RCC 7860 (cell line): ENCODE measurements at regions not wholly inside any gene's neighbourhood (a gene's known extent, or its start where the extent isn't known, plus 50 kb on each side); places are given as distances from the start of the nearest gene placed in this dataset.

Source experiments
- DNase-seq: peaks from one replicate; pipeline ENCODE4 v3.0.0-alpha.2; 2015; ENCODE audit warnings: low spot score
- FAIRE-seq: peaks from 2 replicates; lab custom pipeline; 2012; peaks lifted over from hg19 to GRCh38; lab: Jason Lieb, UNC

DNA sequence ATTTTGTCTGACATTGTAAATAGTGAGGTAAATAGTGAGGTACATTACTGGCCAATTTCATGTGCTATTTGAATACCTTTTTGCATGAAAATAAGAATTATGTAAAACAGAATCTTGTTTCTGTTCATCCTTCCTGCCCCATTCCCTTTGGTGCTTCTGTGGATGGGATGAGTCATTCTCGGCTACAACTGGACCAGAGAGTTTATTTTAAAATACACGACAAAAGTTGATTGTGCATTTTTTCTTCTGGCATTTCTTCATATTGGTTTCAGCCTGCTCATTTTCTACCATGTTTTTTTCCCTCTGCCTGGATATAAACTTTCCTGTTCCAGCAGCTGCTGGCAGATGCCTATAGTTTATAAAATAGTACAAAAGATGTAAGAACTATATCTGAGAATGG lies 107.5 kb downstream of the CYSLTR2 start:
- DNase-seq (no peak), FAIRE-seq (no peak)

- FAIRE-seq = peak; percentile 72
- DNase-seq = peak; percentile 81
Observed at GRCh38 chr13:48769107-48769704, 115.5 kb downstream of the CYSLTR2 start.

DNA sequence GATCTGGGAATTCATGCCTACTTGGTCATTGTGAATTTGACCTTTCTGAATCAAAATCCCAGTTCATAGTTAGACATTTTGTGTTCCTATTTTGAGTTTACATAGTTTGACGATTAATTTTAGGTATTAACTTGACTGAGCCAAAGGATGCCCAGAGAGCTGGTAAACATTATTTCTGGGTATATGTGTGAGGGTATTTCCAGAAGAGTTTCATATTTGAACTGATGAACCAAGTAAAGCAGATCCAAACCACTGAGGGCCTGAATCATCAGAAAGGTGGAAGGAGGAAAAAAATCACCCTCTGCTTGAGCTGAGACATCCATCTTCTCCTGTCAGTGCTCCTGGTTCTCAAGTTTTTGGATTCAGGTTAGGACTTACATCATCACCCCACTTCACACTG lies 116.6 kb downstream of the CYSLTR2 start:
- FAIRE-seq (no peak), DNase-seq (no peak)

DNA sequence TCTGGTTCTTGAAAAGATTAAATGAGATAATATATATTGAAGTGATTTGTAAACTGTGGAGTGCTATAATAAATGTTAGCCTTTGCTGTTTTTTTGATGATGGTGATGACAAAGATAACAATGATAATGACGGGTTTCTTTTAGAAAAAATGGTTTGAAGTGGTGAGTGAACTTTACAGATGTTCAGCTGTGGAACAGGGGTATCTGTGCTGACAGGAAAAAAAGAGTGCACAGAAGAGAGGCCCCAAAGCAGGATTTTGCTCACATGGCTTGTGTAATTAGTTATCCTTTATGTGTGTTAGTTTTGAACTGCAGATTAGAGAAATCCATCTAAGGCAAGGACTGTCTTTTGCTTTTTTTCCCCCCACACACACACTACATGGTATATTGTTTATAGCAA lies 119.2 kb downstream of the CYSLTR2 start:
- DNase-seq (no peak), FAIRE-seq (no peak)

DNA sequence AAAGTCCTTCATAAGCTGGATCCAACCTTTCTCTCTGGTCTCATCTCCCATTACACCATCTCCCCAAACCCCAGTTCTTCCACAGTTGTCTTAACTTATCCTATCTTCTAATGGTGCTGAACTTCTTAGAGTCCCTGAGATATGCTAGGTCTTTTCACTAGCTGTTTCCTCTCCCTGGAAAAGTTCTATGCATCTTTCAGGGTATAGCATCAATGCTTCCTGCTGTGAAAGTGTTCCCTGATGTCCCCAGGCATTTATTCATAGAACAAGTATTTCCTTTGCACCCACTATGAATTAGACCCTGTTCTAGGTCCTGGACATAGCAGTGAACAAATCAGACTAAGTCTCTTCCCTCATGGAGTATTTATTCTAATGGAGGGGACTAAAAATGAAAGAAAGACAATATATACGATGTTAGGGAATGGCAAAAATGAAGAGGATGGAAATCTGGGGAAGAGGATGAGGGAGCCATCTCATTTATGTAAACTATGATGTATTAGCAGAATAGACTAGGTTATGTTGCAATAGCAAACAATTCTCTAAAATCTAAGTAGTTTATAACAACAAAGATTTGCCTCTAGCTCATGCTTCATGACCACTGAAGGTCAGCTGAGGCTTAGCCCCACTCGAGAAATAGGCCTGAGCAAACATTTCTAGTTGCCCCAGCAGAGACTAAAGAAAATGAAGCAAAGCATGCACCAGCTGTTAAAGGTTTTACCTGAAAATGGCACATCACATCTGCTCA lies 120.0 kb downstream of the CYSLTR2 start:
- FAIRE-seq = no peak
- DNase-seq = no peak

DNA sequence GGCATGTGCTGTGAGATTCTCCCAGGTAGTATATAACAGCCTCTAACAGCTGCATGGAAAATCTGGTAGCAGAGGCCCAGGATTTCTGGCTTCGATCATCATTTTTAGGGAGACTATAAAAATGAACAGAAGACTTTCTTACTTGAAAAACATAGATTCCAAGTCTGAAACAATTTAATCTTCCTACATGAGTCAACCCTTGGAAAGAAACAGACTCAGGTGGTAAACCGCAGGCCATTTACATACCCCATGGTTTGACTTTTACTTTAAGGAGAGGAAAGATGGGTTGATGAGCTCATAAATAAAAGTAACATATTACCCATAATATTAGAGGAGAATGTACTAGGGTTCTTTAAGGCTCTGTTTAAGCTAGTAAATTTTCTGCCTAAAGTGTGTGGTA lies 121.6 kb downstream of the CYSLTR2 start:
- FAIRE-seq (no peak), DNase-seq (peak; percentile 63)

DNA sequence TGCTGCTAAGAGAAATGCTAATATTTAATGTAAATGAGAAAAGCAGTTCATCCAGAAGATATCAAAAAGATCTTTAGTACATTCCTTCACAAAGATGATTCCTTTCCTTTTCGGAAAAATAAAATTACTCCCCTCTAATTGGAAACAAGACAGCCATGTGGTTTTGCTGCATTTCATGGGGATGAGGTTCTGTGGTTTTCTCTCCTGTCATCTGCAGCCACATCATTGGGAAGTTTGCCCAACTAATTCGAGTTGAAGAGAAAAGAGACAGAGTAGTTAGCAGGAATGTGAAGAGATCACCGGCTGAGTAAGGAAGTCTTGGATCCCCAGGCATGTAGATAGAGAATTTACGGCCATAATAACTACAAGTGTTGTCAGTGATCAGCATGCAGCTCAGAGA lies 122.1 kb downstream of the CYSLTR2 start:
- FAIRE-seq (peak; percentile 97), DNase-seq (peak; percentile 92)

GRCh38 chr13:48776401-48776800 lies 122.7 kb downstream of the CYSLTR2 start:
- no peak for DNase-seq

GRCh38 chr13:48778610-48779009 lies 124.9 kb downstream of the CYSLTR2 start:
- DNase-seq = no peak
- FAIRE-seq = no peak

More at GRCh38 chr13:48776401-48776800, 122.7 kb downstream of the CYSLTR2 start:
- no peak for FAIRE-seq

- DNase-seq (no peak), FAIRE-seq (no peak)
Observed at GRCh38 chr13:48780713-48781341, 127.1 kb downstream of the CYSLTR2 start.

GRCh38 chr13:48782429-48782840 lies 128.7 kb downstream of the CYSLTR2 start:
- no peak for DNase-seq
- FAIRE-seq = no peak

- no peak for DNase-seq
- FAIRE-seq = no peak
Observed at GRCh38 chr13:48783181-48783630, 129.5 kb downstream of the CYSLTR2 start.

GRCh38 chr13:48783695-48784230 lies 130.0 kb downstream of the CYSLTR2 start:
- FAIRE-seq (no peak), DNase-seq (no peak)

GRCh38 chr13:48784916-48785548 lies 131.3 kb downstream of the CYSLTR2 start:
- FAIRE-seq = no peak

DNA sequence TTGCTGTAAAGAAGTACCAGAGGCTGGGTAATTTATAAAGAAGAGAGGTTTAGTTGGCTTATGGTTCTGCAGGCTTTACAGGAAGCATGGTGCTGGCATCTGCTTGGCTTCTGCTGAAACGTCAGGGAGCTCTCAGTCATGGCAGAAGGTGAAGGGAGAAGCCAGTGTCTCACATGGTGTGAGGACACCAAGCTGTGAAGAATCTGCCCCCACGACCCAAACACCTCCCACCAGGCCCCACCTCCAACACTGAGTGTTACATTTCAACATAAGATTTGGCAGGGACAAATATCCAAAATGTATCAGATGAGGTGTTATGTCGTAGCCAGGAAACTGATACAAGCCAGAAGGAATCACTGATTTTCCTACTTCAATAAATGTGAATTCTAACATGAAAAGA lies 136.5 kb downstream of the CYSLTR2 start:
- no peak for FAIRE-seq
- DNase-seq = no peak

More at GRCh38 chr13:48784916-48785548, 131.3 kb downstream of the CYSLTR2 start:
- DNase-seq = no peak

DNA sequence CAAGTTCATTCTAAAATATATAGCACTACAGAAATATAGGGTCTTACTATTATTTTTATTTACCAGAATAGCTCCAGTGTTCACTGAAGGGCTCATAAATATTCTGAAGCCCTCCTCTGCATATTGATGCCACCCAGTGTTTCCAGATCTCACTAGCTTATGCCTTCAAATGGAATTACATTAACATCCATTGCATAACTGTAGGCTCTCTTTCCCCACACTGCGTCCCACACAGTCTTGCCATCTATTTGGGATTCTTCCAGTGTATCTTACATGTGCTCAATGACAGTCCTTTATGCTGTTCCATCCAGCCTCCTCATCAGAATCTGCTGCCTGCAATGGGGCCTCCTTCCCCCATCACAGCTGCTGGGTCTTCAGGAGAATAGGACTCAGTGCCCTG lies 137.2 kb downstream of the CYSLTR2 start:
- no peak for FAIRE-seq

DNA sequence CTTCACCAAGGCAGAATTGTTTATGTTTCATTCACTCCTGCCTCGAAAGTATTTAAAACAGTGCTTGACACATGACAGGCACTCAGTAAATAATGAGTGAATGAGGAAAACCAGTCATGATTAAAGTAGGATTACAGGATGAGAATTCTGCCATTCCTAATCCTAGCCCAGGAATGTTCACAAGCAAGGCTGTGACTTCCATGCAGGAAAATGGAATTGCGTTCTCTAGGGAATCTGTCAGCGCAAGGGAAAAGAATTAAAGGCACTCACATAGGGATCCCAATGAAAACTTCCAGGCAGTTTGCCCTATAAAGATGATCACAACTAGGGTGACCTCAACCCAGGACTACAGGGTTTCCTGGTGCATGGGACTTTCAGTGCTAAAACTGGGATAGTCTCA lies 143.4 kb downstream of the CYSLTR2 start:
- DNase-seq (no peak), FAIRE-seq (no peak)

More for the DNA sequence above, 137.2 kb downstream of the CYSLTR2 start:
- no peak for DNase-seq

- DNase-seq (no peak), FAIRE-seq (no peak)
Observed at GRCh38 chr13:48797761-48798160, 144.0 kb downstream of the CYSLTR2 start.

- no peak for DNase-seq
Observed at GRCh38 chr13:48798180-48798579, 144.5 kb downstream of the CYSLTR2 start.

DNA sequence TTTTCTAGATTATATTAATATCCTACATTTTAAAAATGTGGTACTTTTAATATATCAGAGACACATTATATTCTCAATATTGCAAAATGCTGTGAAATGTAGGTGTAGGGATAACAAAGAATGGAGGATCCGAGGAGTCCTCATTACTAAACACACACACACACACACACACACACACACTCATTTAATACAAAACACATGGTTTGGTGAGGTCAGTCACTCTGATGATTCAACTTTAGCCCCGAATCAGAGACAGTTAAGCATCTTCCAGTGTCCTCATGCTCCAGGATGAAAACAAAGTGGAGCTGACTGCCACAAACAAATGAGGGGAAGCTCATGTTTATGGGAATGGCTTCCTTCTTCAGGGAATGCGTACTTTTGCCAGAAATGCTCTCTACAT lies 147.5 kb downstream of the CYSLTR2 start:
- FAIRE-seq (no peak), DNase-seq (no peak)

More at GRCh38 chr13:48798180-48798579, 144.5 kb downstream of the CYSLTR2 start:
- no peak for FAIRE-seq
